MM.1S (cell line): ENCODE measurements at regions not wholly inside any gene's neighbourhood (a gene's known extent, or its start where the extent isn't known, plus 50 kb on each side); places are given as distances from the start of the nearest gene placed in this dataset.

ENCODE experiments used
- DNase-seq: peaks from one replicate; pipeline ENCODE4 v3.0.0-alpha.2; 2015
- H2AFZ ChIP-seq: fragments of 300-600 bp; sonication (generic); 2 replicates; pipeline ENCODE4 v1.6.0; 2016; ENCODE audit warnings: antibody characterized with exemption, low read length
- H3F3A ChIP-seq: fragments of 300-600 bp; sonication (generic); 2 replicates; pipeline ENCODE4 v1.6.1; 2016; ENCODE audit warnings: mild to moderate bottlenecking, antibody characterized with exemption, low read length, moderate library complexity, mixed read lengths; ENCODE audit not compliant: insufficient read depth
- H3K27ac ChIP-seq: fragments of 300-600 bp; sonication (generic); 2 replicates; pipeline ENCODE4 v1.5.1; 2016; ENCODE audit warnings: mild to moderate bottlenecking, low read length
- H3K27me3 ChIP-seq: fragments of 300-600 bp; sonication (generic); replicated peaks from 2 replicates; pipeline ENCODE4 v1.6.0; 2016; ENCODE audit warnings: low read length; ENCODE audit not compliant: insufficient read depth
- H3K36me3 ChIP-seq: fragments of 300-600 bp; sonication (generic); replicated peaks from 2 replicates; pipeline ENCODE4 v1.6.1; 2016; ENCODE audit warnings: mild to moderate bottlenecking, low read length, mixed read lengths; ENCODE audit not compliant: insufficient read depth
- H3K4me1 ChIP-seq: fragments of 300-600 bp; sonication (generic); 2 replicates; pipeline ENCODE4 v1.6.1; 2016; ENCODE audit warnings: low read length, mixed read lengths
- H3K4me2 ChIP-seq: fragments of 300-600 bp; sonication (generic); 2 replicates; pipeline ENCODE4 v1.6.0; 2016; ENCODE audit warnings: low read depth, low read length
- H3K4me3 ChIP-seq: fragments of 300-600 bp; sonication (generic); 2 replicates; pipeline ENCODE4 v1.5.1; 2016; ENCODE audit warnings: low read length, mixed read lengths
- H3K79me2 ChIP-seq: fragments of 300-600 bp; sonication (generic); 2 replicates; pipeline ENCODE4 v1.6.1; 2016; ENCODE audit warnings: mixed run types, low read length, mixed read lengths
- H3K9ac ChIP-seq: fragments of 300-600 bp; sonication (generic); 2 replicates; pipeline ENCODE4 v1.6.1; 2016; ENCODE audit warnings: low read length, mixed read lengths
- H3K9me2 ChIP-seq: fragments of 300-600 bp; sonication (generic); replicated peaks from 2 replicates; pipeline ENCODE4 v1.6.1; 2016; ENCODE audit warnings: mild to moderate bottlenecking, low read length, mixed read lengths; ENCODE audit not compliant: insufficient read depth
- H3K9me3 ChIP-seq: fragments of 300-600 bp; sonication (generic); replicated peaks from 2 replicates; pipeline ENCODE4 v1.6.1; 2016; ENCODE audit warnings: mild to moderate bottlenecking, low read length, mixed read lengths; ENCODE audit not compliant: insufficient read depth
- H4K20me1 ChIP-seq: fragments of 300-600 bp; sonication (generic); 2 replicates; pipeline ENCODE4 v1.6.1; 2016; ENCODE audit warnings: mild to moderate bottlenecking, low read length, moderate library complexity, mixed read lengths; ENCODE audit not compliant: insufficient read depth
- EZH2 ChIP-seq: fragments of 300-600 bp; sonication (generic); optimal IDR thresholded peaks from 2 replicates; pipeline ENCODE3; 2017; ENCODE audit warnings: low read depth, mild to moderate bottlenecking, antibody characterized with exemption, low read length, mixed read lengths
- EZH2phosphoT487 ChIP-seq: fragments of 300-600 bp; sonication (generic); IDR thresholded peaks from 2 replicates; pipeline ENCODE4 v1.6.1; 2018; ENCODE audit warnings: antibody characterized with exemption, low read length
- TF ChIP-seq, protein P1 (sequence below): fragments of 300-600 bp; sonication (generic); IDR thresholded peaks from 2 replicates; pipeline ENCODE4 v1.5.1; 2016; ENCODE audit warnings: antibody characterized with exemption, low read length, mixed read lengths

DNA sequence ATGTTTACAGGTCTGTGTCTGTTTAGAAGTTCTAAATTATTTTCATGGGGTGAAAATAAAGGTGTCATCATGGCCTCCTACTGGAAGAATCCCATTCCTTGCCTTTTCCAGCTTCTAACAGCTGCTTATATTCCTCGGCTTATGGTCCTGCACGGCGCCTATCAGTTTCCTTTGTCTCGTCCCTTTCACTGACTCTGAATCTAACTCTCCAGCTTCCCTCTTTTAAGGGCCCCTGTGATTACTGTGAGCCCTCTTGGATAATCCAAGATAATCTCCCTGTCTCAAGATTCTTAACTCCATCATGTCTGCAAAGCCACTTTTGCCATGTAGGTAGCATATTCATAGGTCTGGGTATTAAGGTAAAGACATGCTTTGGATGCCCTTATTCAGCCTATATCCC is 441.0 kb upstream of the ERCC4 start:
- no peaks in the 10 kb centered on the region for H3K9me2 ChIP-seq
- H3K36me3 ChIP-seq = no peaks in the 10 kb centered on the region
- H3K9ac ChIP-seq = no peak overlapping the region
- no peaks in the 10 kb centered on the region for H3F3A ChIP-seq
- no peaks in the 10 kb centered on the region for H3K79me2 ChIP-seq
- no peak overlapping the region for H3K4me2 ChIP-seq
- no peak overlapping the region for H2AFZ ChIP-seq
- H3K9me3 ChIP-seq = no peaks in the 10 kb centered on the region
- H3K27ac ChIP-seq = no peak overlapping the region
- no peaks in the 10 kb centered on the region for H3K27me3 ChIP-seq
- no peaks in the 10 kb centered on the region for H3K4me1 ChIP-seq
- no peak for DNase-seq
- no peak for TF ChIP-seq EZH2phosphoT487
- TF ChIP-seq, protein P1, sequence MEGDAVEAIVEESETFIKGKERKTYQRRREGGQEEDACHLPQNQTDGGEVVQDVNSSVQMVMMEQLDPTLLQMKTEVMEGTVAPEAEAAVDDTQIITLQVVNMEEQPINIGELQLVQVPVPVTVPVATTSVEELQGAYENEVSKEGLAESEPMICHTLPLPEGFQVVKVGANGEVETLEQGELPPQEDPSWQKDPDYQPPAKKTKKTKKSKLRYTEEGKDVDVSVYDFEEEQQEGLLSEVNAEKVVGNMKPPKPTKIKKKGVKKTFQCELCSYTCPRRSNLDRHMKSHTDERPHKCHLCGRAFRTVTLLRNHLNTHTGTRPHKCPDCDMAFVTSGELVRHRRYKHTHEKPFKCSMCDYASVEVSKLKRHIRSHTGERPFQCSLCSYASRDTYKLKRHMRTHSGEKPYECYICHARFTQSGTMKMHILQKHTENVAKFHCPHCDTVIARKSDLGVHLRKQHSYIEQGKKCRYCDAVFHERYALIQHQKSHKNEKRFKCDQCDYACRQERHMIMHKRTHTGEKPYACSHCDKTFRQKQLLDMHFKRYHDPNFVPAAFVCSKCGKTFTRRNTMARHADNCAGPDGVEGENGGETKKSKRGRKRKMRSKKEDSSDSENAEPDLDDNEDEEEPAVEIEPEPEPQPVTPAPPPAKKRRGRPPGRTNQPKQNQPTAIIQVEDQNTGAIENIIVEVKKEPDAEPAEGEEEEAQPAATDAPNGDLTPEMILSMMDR = no peak
- TF ChIP-seq EZH2 = no peak
- no peak overlapping the region for H3K4me3 ChIP-seq
- no peaks in the 10 kb centered on the region for H4K20me1 ChIP-seq

DNA sequence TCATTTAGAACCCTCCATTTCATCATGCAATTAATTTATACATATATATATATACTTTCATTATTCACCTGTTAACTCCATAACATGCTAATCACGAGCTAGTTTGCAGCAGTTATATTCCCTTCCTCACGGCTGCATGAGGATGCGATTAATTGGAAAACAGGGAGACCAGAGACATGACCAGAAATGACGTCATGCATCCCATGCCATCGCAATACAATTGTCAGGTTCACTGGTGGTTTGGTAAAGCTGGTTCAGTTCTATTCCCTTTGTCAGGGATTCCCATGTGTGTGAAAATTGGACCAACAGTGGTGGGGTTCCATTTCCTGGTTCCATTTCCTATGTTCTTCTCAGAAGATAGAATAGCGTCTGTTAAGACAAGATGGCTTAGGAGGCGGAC is 440.4 kb upstream of the ERCC4 start:
- no peaks in the 10 kb centered on the region for H3K9me3 ChIP-seq
- H3K9ac ChIP-seq = no peak overlapping the region
- no peak overlapping the region for H3K4me3 ChIP-seq
- no peak overlapping the region for H3K27ac ChIP-seq
- H3K79me2 ChIP-seq = no peaks in the 10 kb centered on the region
- H3K4me1 ChIP-seq = no peaks in the 10 kb centered on the region
- no peak for DNase-seq
- no peaks in the 10 kb centered on the region for H3K27me3 ChIP-seq
- no peaks in the 10 kb centered on the region for H4K20me1 ChIP-seq
- H2AFZ ChIP-seq = no peak overlapping the region
- TF ChIP-seq EZH2phosphoT487 = no peak
- TF ChIP-seq, protein P1 = no peak
- no peak for TF ChIP-seq EZH2
- no peaks in the 10 kb centered on the region for H3F3A ChIP-seq
- H3K36me3 ChIP-seq = no peaks in the 10 kb centered on the region
- no peak overlapping the region for H3K4me2 ChIP-seq
- H3K9me2 ChIP-seq = no peaks in the 10 kb centered on the region

DNA sequence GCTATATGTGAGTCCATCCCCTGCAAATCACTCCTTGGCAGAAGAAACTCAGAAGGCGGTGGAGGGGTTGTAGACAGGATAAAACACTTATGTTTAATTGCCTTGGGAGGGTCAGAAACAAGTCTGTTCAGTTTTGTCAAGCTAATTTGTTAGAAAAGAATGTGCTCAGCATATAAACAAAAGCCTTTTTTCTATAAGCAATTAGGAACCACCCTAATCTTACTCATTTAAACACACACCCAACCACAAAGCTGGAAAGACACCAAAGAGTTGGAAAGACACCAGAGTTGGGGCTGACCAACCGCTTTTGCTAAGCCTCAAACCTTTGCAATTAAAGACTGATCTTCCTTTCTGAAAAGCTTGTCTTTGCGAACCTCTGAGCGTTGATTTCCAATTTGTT is 439.2 kb upstream of the ERCC4 start:
- Histone ChIP-seq H3K4me3 (no peak overlapping the region), H3K27ac (no peak overlapping the region), H3K4me1 (no peaks in the 10 kb centered on the region), H3F3A (no peaks in the 10 kb centered on the region), H3K9me3 (no peaks in the 10 kb centered on the region), H3K9me2 (no peaks in the 10 kb centered on the region), H2AFZ (no peak overlapping the region), H3K27me3 (no peaks in the 10 kb centered on the region), H3K4me2 (no peak overlapping the region), H3K9ac (no peak overlapping the region), H3K79me2 (no peaks in the 10 kb centered on the region), H4K20me1 (no peaks in the 10 kb centered on the region), H3K36me3 (no peaks in the 10 kb centered on the region)
- TF ChIP-seq, protein P1 = no peak
- TF ChIP-seq EZH2phosphoT487 (no peak), EZH2 (no peak)
- DNase-seq = no peak
